HepG2 (cell line): ENCODE measurements at regions not wholly inside any gene's neighbourhood (a gene's known extent, or its start where the extent isn't known, plus 50 kb on each side); places are given as distances from the start of the nearest gene placed in this dataset.
"Not testable (repeated sequence)": the region's sequence is repeated elsewhere in the genome, so short reads cannot be mapped to it uniquely, and the experiment has no call there.

Experiments used
- ATAC-seq: fragments of 200-7000 bp; cut with Tn5 transposase; 3 replicates; pipeline ENCODE4 v1.9.1; 2020; ENCODE audit warnings: mild to moderate bottlenecking, moderate library complexity
- BruUV-seq: library from RNA; stranded (reverse); fragments of 400-500 nt; replicated peaks from 2 replicates; lab custom pipeline; 2021; lab: Mats Ljungman, UMichigan
- CTCF ChIA-PET: fragments of 300-600 bp; formaldehyde crosslinking; extraction: SDS; loops from one replicate; lab custom pipeline; 2021; ENCODE audit warnings: low total read pairs, inconsistent platforms, low intra/inter-chr PET ratio; lab: Yijun Ruan, JAX
- POLR2A ChIA-PET: fragments of 350-600 bp; sonication (Branson Sonifier 250); formaldehyde crosslinking; loops from one replicate; lab custom pipeline; 2020; ENCODE audit warnings: antibody characterized with exemption, inconsistent platforms; lab: Yijun Ruan, JAX
- DNase-seq: peaks from one replicate; pipeline ENCODE4 v3.0.0-alpha.2; 2015; ENCODE audit warnings: low spot score
- FAIRE-seq: peaks from 3 replicates; lab custom pipeline; 2011; peaks lifted over from hg19 to GRCh38; lab: Jason Lieb, UNC
- H2AFZ ChIP-seq: one replicate; pipeline ENCODE4 v1.6.1; 2011; ENCODE audit warnings: low read length, inconsistent platforms
- H3K27ac ChIP-seq: fragments of 300-600 bp; 3 replicates; pipeline ENCODE4 v1.8.0; 2011; ENCODE audit warnings: mixed run types, mild to moderate bottlenecking, mixed read lengths, low read length, inconsistent platforms; ENCODE audit not compliant: insufficient read depth; ENCODE audit errors: extremely low read length
- H3K27me3 ChIP-seq, 2 experiments: fragments of 200-600 bp in 1 of 2; 2 replicates in 1 of 2; 3 replicates in 1 of 2; pipeline versions ENCODE4 v1.6.0 to v1.8.0; 2011; ENCODE audit warnings: low read length in 2 of 2, mild to moderate bottlenecking in 2 of 2, moderate library complexity in 2 of 2, inconsistent platforms in 1 of 2; ENCODE audit not compliant: insufficient read depth in 2 of 2, control insufficient read depth in 1 of 2
- H3K36me3 ChIP-seq, 2 experiments: fragments of 200-600 bp in 1 of 2; replicated peaks in 1 of 2; 2 replicates in 1 of 2; 3 replicates in 1 of 2; pipeline versions ENCODE4 v1.5.1 to v1.8.0; 2011; ENCODE audit warnings: low read length in 2 of 2, inconsistent platforms in 1 of 2; ENCODE audit not compliant: insufficient read depth in 2 of 2, control insufficient read depth in 1 of 2
- H3K4me1 ChIP-seq: 2 replicates; pipeline ENCODE4 v1.5.1; 2012; ENCODE audit warnings: low read length, inconsistent platforms; ENCODE audit not compliant: insufficient read depth
- H3K4me2 ChIP-seq: 2 replicates; pipeline ENCODE4 v1.6.0; 2011; ENCODE audit warnings: low read depth, low read length, inconsistent platforms
- H3K4me3 ChIP-seq, 3 experiments: fragments of 200-600 bp in 1 of 3; sonication (generic), shearing (Covaris generic) in 1 of 3; replicated peaks in 1 of 3; 2 replicates each; pipeline ENCODE4 v1.5.1; 2011 to 2016; ENCODE audit warnings: low read length in 3 of 3, inconsistent platforms in 2 of 3, low read depth in 2 of 3, mild to moderate bottlenecking in 2 of 3, control low read depth in 1 of 3, mixed read lengths in 1 of 3; ENCODE audit not compliant: insufficient read depth in 1 of 3
- H3K79me2 ChIP-seq: one replicate; pipeline ENCODE4 v1.6.1; 2011; ENCODE audit warnings: low read length, inconsistent platforms; ENCODE audit not compliant: insufficient read depth
- H3K9ac ChIP-seq: 2 replicates; pipeline ENCODE4 v1.6.0; 2011; ENCODE audit warnings: mild to moderate bottlenecking, low read depth, low read length, inconsistent platforms; ENCODE audit not compliant: insufficient read depth
- H3K9me3 ChIP-seq: 2 replicates; pipeline ENCODE4 v1.5.1; 2012; ENCODE audit warnings: mild to moderate bottlenecking, low read length
- H4K20me1 ChIP-seq: 2 replicates; pipeline ENCODE4 v1.6.0; 2011; ENCODE audit warnings: inconsistent platforms, mild to moderate bottlenecking, low read length, moderate library complexity; ENCODE audit not compliant: insufficient read depth
- whole genome bisulfite sequencing: methylation state at CpG from one replicate; pipeline ENCODE4 v1.1.6; 2017; ENCODE audit warnings: low lambda C conversion rate; 5-methylcytosine and 5-hydroxymethylcytosine counted together
- in situ Hi-C: cut with HindIII; loops from 2 replicates; pipeline ENCODE4 v1.10.0; 2017; ENCODE audit warnings: low pct_unique_long_range_greater_than_20kb; ENCODE audit not compliant: extremely low pct_ligation_motif_present
- intact Hi-C: fragments of 100-400 bp; cut with micrococcal nuclease; formaldehyde crosslinking; loops from one replicate; pipeline ENCODE4 v1.10.0; 2022; ENCODE audit not compliant: unreplicated experiment

DNA sequence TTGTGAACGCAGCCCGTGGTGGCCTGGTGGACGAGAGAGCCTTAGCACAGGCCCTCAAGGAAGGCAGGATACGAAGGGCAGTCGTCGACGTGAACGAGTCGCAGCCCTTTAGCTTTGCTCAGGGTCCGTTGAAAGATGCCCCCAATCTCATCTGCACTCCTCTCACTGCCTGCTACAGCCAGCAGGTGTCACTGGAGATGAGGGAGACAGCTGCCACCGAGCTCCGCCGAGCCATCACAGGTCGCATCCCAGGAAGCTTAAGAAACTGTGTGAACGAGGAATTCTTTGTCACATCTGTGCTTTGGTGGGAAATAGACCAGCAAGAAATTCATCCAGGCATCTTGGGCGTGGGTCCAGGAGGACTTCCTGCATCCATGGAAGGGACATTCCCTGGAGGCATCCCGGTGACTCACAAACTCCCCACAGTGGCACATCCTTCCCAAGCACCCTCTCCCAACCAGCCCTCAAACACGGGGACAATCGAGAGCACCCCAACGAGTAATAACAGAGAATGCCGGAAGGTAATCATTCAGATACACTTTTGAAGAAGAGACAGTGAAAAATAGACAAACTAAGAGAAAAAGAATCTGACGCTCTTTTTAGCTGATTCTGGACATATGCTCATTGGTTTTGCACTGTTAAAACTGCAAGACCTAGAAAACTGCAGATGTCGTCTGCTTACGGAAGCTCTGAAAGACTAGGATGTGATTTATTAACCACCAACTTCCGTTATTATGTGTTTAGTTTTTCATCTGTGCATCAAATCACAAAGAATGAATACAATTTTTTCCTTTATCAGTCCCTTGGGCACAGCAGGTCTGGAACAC is 3391.3 kb upstream of the TPTE start:
- CTCF ChIA-PET, H3K4me3 ChIP-seq, H3K27me3 ChIP-seq, H3K9me3 ChIP-seq, H3K9ac ChIP-seq, BruUV-seq, DNase-seq, H3K27ac ChIP-seq, H4K20me1 ChIP-seq, H3K79me2 ChIP-seq, H2AFZ ChIP-seq, in situ Hi-C loops, H3K4me2 ChIP-seq, POLR2A ChIA-PET, H3K36me3 ChIP-seq, FAIRE-seq, intact Hi-C loops, H3K4me1 ChIP-seq: not testable (repeated sequence)
- ATAC-seq: peak; percentile 76
- no CpG with 5 or more reads among the region's 25 CpGs for WGBS
